Sigmoid colon (tissue), 4 donors: ENCODE measurements at regions not wholly inside any gene's neighbourhood (a gene's known extent, or its start where the extent isn't known, plus 50 kb on each side); places are given as distances from the start of the nearest gene placed in this dataset.

Source experiments
- EP300 ChIP-seq, 4 donors: sonication (generic); formaldehyde crosslinking; IDR thresholded peaks; one replicate each; pipeline ENCODE4 v1.6.1; 2017; ENCODE audit warnings: antibody characterized with exemption in 4 of 4
- TF ChIP-seq, protein P1 (sequence below), 4 experiments: fragments of 450-650 bp in 3 of 4; fragments of 200-600 bp in 1 of 4; IDR thresholded peaks; one replicate each; pipeline ENCODE4 v1.5.1; 2016 to 2019; ENCODE audit warnings: antibody characterized with exemption in 4 of 4, mild to moderate bottlenecking in 3 of 4, moderate library complexity in 2 of 4

DNA sequence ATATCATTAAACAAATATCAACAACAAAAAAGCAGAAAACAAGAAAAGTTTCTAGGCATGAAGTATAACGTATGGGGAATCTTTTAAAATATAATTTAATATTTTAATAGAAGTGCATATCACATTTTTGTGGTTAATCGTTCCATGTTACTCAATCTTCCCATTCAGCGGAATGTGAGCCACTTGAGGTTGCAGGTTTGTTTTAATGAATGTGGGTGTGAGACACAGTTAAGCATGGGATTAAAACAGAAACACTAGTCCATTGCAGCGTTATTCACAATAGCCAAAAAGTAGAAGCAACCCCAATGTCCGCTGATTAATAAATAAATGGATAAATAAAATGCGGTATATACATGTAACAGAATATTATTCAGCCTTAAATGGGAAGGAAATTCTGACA, 146.0 kb downstream of the NDFIP2 start:
- TF ChIP-seq, protein P1, sequence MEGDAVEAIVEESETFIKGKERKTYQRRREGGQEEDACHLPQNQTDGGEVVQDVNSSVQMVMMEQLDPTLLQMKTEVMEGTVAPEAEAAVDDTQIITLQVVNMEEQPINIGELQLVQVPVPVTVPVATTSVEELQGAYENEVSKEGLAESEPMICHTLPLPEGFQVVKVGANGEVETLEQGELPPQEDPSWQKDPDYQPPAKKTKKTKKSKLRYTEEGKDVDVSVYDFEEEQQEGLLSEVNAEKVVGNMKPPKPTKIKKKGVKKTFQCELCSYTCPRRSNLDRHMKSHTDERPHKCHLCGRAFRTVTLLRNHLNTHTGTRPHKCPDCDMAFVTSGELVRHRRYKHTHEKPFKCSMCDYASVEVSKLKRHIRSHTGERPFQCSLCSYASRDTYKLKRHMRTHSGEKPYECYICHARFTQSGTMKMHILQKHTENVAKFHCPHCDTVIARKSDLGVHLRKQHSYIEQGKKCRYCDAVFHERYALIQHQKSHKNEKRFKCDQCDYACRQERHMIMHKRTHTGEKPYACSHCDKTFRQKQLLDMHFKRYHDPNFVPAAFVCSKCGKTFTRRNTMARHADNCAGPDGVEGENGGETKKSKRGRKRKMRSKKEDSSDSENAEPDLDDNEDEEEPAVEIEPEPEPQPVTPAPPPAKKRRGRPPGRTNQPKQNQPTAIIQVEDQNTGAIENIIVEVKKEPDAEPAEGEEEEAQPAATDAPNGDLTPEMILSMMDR (IDR thresholded peaks at IDR 0.05): no peak
- TF ChIP-seq EP300 (IDR thresholded peaks at IDR 0.05): no peak
